Muscle of leg (tissue), 3 donors: ENCODE measurements at regions not wholly inside any gene's neighbourhood (a gene's known extent, or its start where the extent isn't known, plus 50 kb on each side); places are given as distances from the start of the nearest gene placed in this dataset.
A peak's percentile ranks its signal among the peaks of the same experiment; 100 is the strongest.

Source experiments
- DNase-seq: peaks from one replicate; pipeline ENCODE4 v3.0.0; 2013
- H3K27ac ChIP-seq: one replicate; pipeline ENCODE4 v1.5.1; 2013; ENCODE audit warnings: mild to moderate bottlenecking, low read length, control low read depth
- H3K27me3 ChIP-seq: one replicate; pipeline ENCODE4 v1.6.1; 2013; ENCODE audit warnings: low read length; ENCODE audit not compliant: control insufficient read depth, insufficient read depth
- H3K36me3 ChIP-seq: one replicate; pipeline ENCODE4 v1.6.1; 2013; ENCODE audit warnings: low read length; ENCODE audit not compliant: control insufficient read depth, insufficient read depth
- H3K4me1 ChIP-seq: one replicate; pipeline ENCODE4 v1.6.1; 2013; ENCODE audit warnings: low read length; ENCODE audit not compliant: control insufficient read depth, insufficient read depth
- H3K4me3 ChIP-seq: one replicate; pipeline ENCODE4 v1.5.1; 2013; ENCODE audit warnings: low read length, control low read depth
- H3K9me3 ChIP-seq: replicated peaks from 2 replicates; pipeline ENCODE4 v1.6.1; 2013; ENCODE audit warnings: low read depth, low read length; ENCODE audit not compliant: control insufficient read depth
- WGBS: methylation state at CpG from one replicate; pipeline ENCODE4 v1.1.5; 2013; ENCODE audit warnings: missing lambda C conversion rate; ENCODE audit not compliant: insufficient coverage; 5-methylcytosine and 5-hydroxymethylcytosine counted together

DNA sequence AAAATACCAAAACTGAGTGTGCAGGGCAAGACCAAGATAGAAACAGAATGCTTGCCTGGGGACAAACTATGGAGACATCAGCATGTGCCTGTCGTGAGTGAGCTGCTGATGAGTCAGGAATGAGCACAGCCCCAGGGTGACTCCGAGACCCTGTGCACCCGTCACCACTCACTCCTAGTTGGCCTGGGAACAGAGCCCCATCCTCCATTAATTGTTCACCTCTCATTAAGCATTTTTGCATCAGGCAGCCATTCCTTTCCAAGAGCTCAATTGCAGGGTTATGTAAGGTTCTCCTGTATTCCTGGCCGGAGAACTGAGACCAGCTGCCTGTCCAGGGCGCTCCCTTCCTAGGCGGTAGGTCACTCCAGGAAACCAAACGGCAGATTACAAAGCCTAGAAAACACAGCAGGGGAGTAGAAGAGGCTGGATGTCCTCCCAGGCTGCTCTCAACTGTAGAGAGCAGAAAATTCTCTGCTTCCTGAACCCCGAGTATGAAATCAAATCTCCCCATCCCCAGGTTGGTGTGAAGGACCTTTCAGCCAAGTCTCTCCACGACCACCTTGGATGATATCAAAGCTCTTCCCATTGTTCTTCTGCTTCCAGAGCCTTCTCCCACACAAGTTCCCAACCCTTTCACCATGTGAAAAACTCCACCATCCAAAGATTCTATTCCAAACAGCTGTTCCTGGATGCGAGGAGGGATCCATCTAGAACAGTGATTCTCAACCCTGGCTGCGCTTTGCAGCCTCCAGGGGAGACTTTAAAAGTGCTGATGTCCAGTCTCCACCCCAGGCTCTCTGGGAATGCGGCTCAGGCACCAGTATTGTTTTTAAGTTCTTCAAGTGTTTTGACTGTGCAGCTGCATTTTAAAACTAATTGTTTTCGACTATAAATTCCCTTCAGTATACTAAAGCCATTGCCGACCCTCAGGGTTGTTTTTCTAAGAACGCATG, 532.6 kb upstream of the JARID2 start:
- no peak overlapping the region for H3K4me3 ChIP-seq
- WGBS = 43% methylated on average over 8 of the region's 15 CpGs
- DNase-seq = peak; percentile 88
- H3K36me3 ChIP-seq = no peaks in the 10 kb centered on the region
- peaks cover 4% of the 10 kb centered on the region for H3K9me3 ChIP-seq
- peaks cover 2% of the 10 kb centered on the region for H3K4me1 ChIP-seq
- peaks cover 2% of the 10 kb centered on the region for H3K27me3 ChIP-seq
- no peak overlapping the region for H3K27ac ChIP-seq

DNA sequence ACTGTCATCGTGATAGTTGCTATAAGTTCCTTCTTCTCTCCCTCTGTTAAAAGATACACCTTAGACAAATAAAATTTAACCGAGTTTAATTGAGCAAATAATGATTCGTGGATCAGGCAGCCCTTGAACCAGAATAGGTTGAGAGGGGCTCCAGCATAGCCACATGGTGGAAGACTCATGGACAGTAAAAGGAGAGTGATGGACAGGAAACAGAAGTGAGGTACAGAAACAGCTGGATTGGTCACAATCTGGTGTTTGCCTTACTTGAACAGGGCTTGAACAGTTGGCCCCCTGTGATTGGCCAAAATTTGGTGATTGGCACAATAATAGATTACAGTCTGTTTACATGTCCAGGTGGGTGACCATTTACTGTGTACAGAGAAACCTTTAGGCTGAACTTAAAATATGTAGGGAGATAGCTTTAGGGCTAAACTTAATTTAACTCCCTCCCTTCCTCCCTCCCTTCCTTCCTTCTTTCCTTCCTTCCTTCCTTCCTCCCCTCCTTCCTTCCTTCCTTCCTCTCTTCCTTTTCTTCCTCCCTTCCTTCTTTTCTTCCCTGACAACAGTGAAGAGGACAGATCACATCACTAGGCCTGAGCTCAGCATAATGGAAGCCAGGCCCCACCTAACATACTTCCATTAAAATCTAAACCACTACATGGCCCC, 531.8 kb upstream of the JARID2 start:
- WGBS = 84% methylated on average over 2 of the region's 3 CpGs
- H3K27me3 ChIP-seq = peaks cover 2% of the 10 kb centered on the region
- H3K4me3 ChIP-seq = no peak overlapping the region
- DNase-seq = no peak
- H3K27ac ChIP-seq = no peak overlapping the region
- H3K9me3 ChIP-seq = peaks cover 4% of the 10 kb centered on the region
- H3K36me3 ChIP-seq = no peaks in the 10 kb centered on the region
- peaks cover 2% of the 10 kb centered on the region for H3K4me1 ChIP-seq

DNA sequence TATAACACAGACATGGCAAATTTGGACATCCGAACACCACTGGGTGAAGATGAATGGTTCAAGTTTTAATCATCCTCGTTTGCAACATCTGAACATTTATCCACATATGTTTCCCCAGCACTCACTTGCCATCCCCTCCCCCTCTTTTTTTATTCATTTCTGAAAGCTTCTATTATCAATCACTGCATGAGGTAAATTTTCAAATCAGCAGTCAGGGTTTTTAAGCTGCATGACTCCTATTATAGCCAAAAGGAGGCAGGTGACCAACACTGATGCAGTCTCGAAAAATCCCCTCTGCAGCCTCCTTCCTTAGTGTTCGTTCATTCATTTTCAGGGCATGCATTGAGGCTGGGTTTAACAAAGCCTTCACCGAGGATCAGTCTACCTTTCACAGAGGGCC, 530.8 kb upstream of the JARID2 start:
- H3K9me3 ChIP-seq = peaks cover 3% of the 10 kb centered on the region
- peaks cover 2% of the 10 kb centered on the region for H3K27me3 ChIP-seq
- H3K4me1 ChIP-seq = peaks cover 2% of the 10 kb centered on the region
- no peak for DNase-seq
- no peak overlapping the region for H3K27ac ChIP-seq
- WGBS = 92% methylated on average over 3 of the region's 5 CpGs
- H3K4me3 ChIP-seq = no peak overlapping the region
- no peaks in the 10 kb centered on the region for H3K36me3 ChIP-seq

DNA sequence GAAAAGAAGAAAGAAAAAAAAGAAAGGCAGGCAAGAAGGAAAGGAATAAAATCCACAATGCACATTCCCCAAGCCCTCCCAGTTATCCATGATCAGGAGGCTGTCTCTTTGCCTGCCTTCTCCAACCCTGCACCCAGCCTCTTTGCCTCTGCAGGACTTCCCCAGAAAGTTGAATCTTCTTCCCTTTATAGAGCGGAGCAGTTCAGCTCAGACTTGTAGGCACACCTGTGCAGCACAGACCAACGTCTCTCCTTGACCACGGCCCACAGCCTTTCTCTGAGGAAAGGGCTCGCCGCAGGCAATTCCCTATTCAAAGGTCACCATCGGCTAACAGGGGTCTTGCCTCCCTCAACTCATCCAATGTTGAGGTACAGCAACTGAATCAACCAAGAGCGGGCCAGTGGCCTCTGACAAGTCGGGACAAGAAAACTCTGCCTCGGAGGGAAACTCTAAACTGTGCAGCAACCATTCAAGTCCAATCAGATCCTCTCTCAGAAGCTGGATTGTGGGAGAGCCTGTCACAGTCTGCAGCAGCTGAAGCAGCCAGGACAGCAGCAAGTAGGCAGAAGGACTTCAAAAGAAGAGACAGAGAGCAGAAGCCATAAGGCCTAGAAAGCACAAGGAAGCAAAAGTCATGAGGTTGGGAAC, 529.2 kb upstream of the JARID2 start:
- Histone ChIP-seq H3K27me3 (peaks cover 2% of the 10 kb centered on the region), H3K9me3 (no peaks in the 10 kb centered on the region), H3K4me1 (no peaks in the 10 kb centered on the region), H3K27ac (no peak overlapping the region), H3K36me3 (no peaks in the 10 kb centered on the region), H3K4me3 (no peak overlapping the region)
- no peak for DNase-seq
- 98% methylated on average over 5 of the region's 9 CpGs for WGBS

DNA sequence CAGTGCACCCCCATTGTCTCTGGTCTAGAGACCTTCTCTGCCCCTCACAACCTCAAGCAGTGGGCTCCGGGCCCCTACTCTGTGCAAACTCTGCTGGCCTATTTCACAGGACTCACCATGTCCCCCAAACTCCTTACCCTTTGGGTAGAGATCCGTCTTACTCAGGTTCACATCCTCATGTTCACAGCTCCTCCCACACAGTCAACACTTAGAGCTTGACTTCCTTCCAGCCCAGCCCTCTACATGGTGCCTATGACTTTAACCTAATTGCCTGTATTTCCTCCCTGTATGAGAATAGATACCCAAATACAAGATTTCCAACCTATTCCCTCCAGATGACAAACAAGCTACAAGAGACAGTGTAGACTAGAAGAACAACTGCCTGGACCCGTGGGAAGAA, 528.6 kb upstream of the JARID2 start:
- WGBS = 83% methylated on average over 3 of the region's 3 CpGs
- H3K27me3 ChIP-seq = peaks cover 2% of the 10 kb centered on the region

DNA sequence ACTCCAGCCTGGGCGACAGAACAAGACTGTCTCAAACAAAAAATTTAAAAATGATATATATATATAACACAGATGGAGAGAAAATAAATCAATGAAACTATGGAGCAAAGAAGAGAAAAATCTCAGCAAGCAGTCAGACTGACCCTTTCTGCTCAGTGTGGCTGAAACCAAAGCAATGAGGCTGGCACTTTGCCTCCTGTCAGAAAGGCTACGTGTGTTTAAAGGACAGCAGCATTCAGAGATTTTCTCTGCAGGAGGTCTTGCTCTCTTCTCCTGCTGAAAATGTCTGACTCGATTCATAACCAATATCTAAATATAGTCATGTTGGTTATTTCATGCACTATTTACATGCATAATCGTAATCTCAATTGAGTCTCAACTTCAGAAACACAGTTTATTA, 527.0 kb upstream of the JARID2 start:
- no peak for DNase-seq
- no peaks in the 10 kb centered on the region for H3K4me1 ChIP-seq

More for the DNA sequence above, 528.6 kb upstream of the JARID2 start:
- Histone ChIP-seq H3K9me3 (no peaks in the 10 kb centered on the region), H3K4me1 (no peaks in the 10 kb centered on the region), H3K36me3 (no peaks in the 10 kb centered on the region), H3K27ac (no peak overlapping the region), H3K4me3 (no peak overlapping the region)
- no peak for DNase-seq

DNA sequence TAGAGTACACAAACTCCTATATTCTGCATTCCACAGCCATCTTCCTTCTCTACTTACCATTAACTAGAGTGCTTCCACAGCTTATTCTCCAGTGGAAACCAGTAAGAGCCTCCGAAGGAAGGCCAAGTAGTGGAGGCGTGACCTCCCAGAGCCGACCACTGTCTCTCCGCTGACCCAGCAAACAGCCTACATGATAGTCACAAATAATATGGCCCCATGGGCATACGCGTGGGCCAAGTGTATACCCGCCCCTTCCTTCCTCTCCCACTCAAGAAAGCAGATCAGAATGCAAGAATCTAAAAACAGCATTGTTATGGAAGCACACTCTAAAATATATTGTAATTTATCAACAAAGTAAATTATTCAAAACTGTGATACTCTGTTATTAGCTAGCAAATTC, 526.6 kb upstream of the JARID2 start:
- WGBS = 68% methylated on average over 4 of the region's 7 CpGs
- H3K27ac ChIP-seq = no peak overlapping the region
- no peak for DNase-seq

More for the DNA sequence above, 527.0 kb upstream of the JARID2 start:
- Histone ChIP-seq H3K27ac (no peak overlapping the region), H3K4me3 (no peak overlapping the region), H3K9me3 (no peaks in the 10 kb centered on the region), H3K36me3 (no peaks in the 10 kb centered on the region), H3K27me3 (peaks cover 2% of the 10 kb centered on the region)
- WGBS = no CpG with 5 or more reads among the region's 4 CpGs

DNA sequence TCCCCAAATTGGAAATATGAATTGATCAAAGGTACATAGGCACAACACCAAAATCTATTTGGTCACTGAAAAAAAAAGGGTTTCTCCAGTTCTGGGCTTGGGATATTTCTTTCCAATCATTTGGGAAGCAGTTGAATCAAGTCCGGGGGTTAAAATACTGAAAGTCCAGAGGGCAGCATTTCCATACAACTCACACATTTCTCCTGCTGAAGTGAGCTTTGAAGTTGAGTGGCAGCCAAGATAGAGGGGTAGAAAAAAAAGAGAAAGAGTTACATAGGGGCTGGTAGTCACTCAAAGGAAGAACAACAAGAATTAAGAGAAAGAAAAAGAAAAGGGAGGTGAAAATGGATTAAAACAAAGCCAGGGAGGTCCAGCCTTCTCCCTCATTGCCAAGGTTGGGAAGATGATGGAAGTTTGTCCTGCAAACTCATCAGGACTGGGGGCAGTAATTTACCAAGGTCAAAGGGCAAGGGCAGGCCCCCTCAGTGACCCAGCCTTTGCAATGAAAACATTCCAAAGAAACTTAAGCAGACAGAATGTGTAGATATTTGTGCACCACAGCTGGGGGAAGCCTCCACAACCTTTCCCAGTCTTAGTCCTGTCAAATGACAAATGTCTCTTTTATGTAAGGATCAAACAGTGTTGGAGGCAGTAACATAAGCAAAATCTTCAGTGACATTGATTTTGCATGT, 525.3 kb upstream of the JARID2 start:
- Histone ChIP-seq H3K4me1 (no peaks in the 10 kb centered on the region), H3K9me3 (no peaks in the 10 kb centered on the region), H3K36me3 (no peaks in the 10 kb centered on the region), H3K27ac (no peak overlapping the region), H3K4me3 (no peak overlapping the region), H3K27me3 (peaks cover 2% of the 10 kb centered on the region)
- no peak for DNase-seq
- no CpG with 5 or more reads among the region's 1 CpG for WGBS

More for the DNA sequence above, 526.6 kb upstream of the JARID2 start:
- Histone ChIP-seq H3K9me3 (no peaks in the 10 kb centered on the region), H3K36me3 (no peaks in the 10 kb centered on the region), H3K4me1 (no peaks in the 10 kb centered on the region), H3K27me3 (peaks cover 2% of the 10 kb centered on the region), H3K4me3 (no peak overlapping the region)

DNA sequence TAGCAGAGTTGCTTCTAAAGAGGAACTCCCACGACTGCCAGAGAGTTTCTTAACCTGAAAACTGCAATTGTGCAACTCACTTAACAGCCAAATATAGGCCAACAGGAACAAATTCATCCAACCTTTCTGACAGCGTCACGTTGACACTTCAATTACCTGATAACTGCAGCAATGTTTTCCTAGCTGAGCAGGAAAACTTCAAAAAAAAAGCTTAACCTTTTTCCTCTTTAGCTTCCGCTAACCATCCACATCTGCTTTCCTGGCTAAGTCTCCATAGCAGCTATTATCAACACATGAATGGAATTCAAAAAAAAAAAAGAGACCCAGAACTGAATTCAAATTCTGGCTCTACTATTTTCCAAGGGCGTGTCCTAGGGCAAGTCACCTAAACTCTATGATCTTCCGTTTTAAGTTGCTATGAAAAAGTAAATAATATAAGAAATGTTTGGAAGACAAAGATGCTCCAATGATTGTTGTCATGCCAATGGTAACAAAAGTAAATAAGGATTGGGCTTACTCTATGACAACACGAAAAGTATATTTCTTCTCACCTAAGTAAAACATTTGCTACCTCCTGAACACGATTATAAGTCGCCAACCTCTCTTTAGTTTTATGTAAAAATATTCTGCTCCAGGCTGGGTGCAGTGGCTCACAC, 524.6 kb upstream of the JARID2 start:
- no peak overlapping the region for H3K27ac ChIP-seq
- 51% methylated on average over 4 of the region's 9 CpGs for WGBS
- no peaks in the 10 kb centered on the region for H3K4me1 ChIP-seq
- H3K36me3 ChIP-seq = no peaks in the 10 kb centered on the region
- H3K4me3 ChIP-seq = no peak overlapping the region
- peak; percentile 58 for DNase-seq
- no peaks in the 10 kb centered on the region for H3K9me3 ChIP-seq
- peaks cover 2% of the 10 kb centered on the region for H3K27me3 ChIP-seq
